Renal cortex interstitium (tissue), 11 donors: ENCODE measurements at regions not wholly inside any gene's neighbourhood (a gene's known extent, or its start where the extent isn't known, plus 50 kb on each side); places are given as distances from the start of the nearest gene placed in this dataset.
"Not testable (repeated sequence)": the region's sequence is repeated elsewhere in the genome, so short reads cannot be mapped to it uniquely, and the experiment has no call there.

ENCODE experiments used
- DNase-seq, 11 donors: peaks; one replicate each; pipeline ENCODE4 v3.0.0-alpha.2; 2013; ENCODE audit warnings: low read depth in 9 of 11, low spot score in 4 of 11; ENCODE audit errors: extremely low read depth in 1 of 11

- not testable (repeated sequence) for DNase-seq
Measured at GRCh38 chr4:10388146-10388545, 69.1 kb downstream of the ZNF518B start.

- no peak for DNase-seq
Measured at GRCh38 chr4:10385994-10386394, 71.2 kb downstream of the ZNF518B start.

- no peak for DNase-seq
Measured at GRCh38 chr4:10384974-10385373, 72.3 kb downstream of the ZNF518B start.

GRCh38 chr4:10383417-10383816 lies 73.8 kb downstream of the ZNF518B start:
- no peak for DNase-seq

GRCh38 chr4:10382171-10382570 lies 75.1 kb downstream of the ZNF518B start:
- not testable (repeated sequence) for DNase-seq

GRCh38 chr4:10381146-10381545 lies 76.1 kb downstream of the ZNF518B start:
- no peak for DNase-seq

GRCh38 chr4:10380735-10381134 lies 76.5 kb downstream of the ZNF518B start:
- DNase-seq, result no peak

GRCh38 chr4:10371869-10372471 lies 85.3 kb downstream of the ZNF518B start:
- no peak for DNase-seq

GRCh38 chr4:10371121-10371520 lies 86.1 kb downstream of the ZNF518B start:
- no peak for DNase-seq

- DNase-seq, result no peak
Measured at GRCh38 chr4:10369517-10369916, 87.7 kb downstream of the ZNF518B start.

GRCh38 chr4:10366628-10367027 lies 90.6 kb downstream of the ZNF518B start:
- no peak for DNase-seq

- no peak for DNase-seq
Measured at GRCh38 chr4:10364194-10364593, 93.0 kb downstream of the ZNF518B start.

- no peak for DNase-seq
Measured at GRCh38 chr4:10354746-10355145, 102.5 kb downstream of the ZNF518B start.

GRCh38 chr4:10354225-10354624 lies 103.0 kb downstream of the ZNF518B start:
- DNase-seq, result no peak

- no peak for DNase-seq
Measured at GRCh38 chr4:10353110-10353509, 104.1 kb downstream of the ZNF518B start.

- no peak for DNase-seq
Measured at GRCh38 chr4:10348241-10348640, 109.0 kb downstream of the ZNF518B start.

- DNase-seq, result no peak
Measured at GRCh38 chr4:10347815-10348214, 109.4 kb downstream of the ZNF518B start.

- DNase-seq, result no peak
Measured at GRCh38 chr4:10347281-10347795, 109.9 kb downstream of the ZNF518B start.

- DNase-seq, result no peak
Measured at GRCh38 chr4:10346023-10346422, 111.2 kb downstream of the ZNF518B start.

GRCh38 chr4:10345381-10345784 lies 111.8 kb downstream of the ZNF518B start:
- DNase-seq, result no peak

- DNase-seq, result no peak
Measured at GRCh38 chr4:10344824-10345223, 112.4 kb downstream of the ZNF518B start.
